HG02981 (cell line): ENCODE measurements at regions not wholly inside any gene's neighbourhood (a gene's known extent, or its start where the extent isn't known, plus 50 kb on each side); places are given as distances from the start of the nearest gene placed in this dataset.

Experiments used
- ATAC-seq: cut with Tn5 transposase; IDR thresholded peaks from one replicate; pipeline ENCODE4 v1.9.1; 2021; ENCODE audit warnings: mild to moderate bottlenecking, moderate library complexity; ENCODE audit not compliant: unreplicated experiment

- no peak for ATAC-seq
Observed at GRCh38 chr15:55031727-55032126, 165.0 kb downstream of the RSL24D1 start.

GRCh38 chr15:55026381-55026780 is 170.4 kb downstream of the RSL24D1 start:
- ATAC-seq: no peak

- no peak for ATAC-seq
Observed at GRCh38 chr15:55017635-55018034, 179.1 kb downstream of the RSL24D1 start.

GRCh38 chr15:55016225-55016624 is 180.5 kb downstream of the RSL24D1 start:
- ATAC-seq: no peak

- no peak for ATAC-seq
Observed at GRCh38 chr15:55015093-55015445, 181.7 kb downstream of the RSL24D1 start.

GRCh38 chr15:55014391-55015092 is 182.2 kb downstream of the RSL24D1 start:
- ATAC-seq: no peak

GRCh38 chr15:55008421-55008820 is 188.3 kb downstream of the RSL24D1 start:
- no peak for ATAC-seq

- no peak for ATAC-seq
Observed at GRCh38 chr15:55007561-55007960, 189.2 kb downstream of the RSL24D1 start.

GRCh38 chr15:55005679-55006078 is 191.1 kb downstream of the RSL24D1 start:
- ATAC-seq: no peak

GRCh38 chr15:55003965-55004873 is 192.5 kb downstream of the RSL24D1 start:
- ATAC-seq: no peak

GRCh38 chr15:54998661-54999060 is 198.1 kb downstream of the RSL24D1 start:
- no peak for ATAC-seq

GRCh38 chr15:54990793-54991192 is 205.9 kb downstream of the RSL24D1 start:
- no peak for ATAC-seq

- no peak for ATAC-seq
Observed at GRCh38 chr15:54987881-54988280, 208.9 kb downstream of the RSL24D1 start.

GRCh38 chr15:54979964-54980363 is 216.8 kb downstream of the RSL24D1 start:
- no peak for ATAC-seq

GRCh38 chr15:54962637-54963036 is 234.1 kb downstream of the RSL24D1 start:
- ATAC-seq: no peak

GRCh38 chr15:54960266-54960665 is 236.5 kb downstream of the RSL24D1 start:
- no peak for ATAC-seq

- ATAC-seq: no peak
Observed at GRCh38 chr15:54941417-54941816, 255.3 kb downstream of the RSL24D1 start.

GRCh38 chr15:54917312-54917711 is 279.4 kb downstream of the RSL24D1 start:
- no peak for ATAC-seq

- no peak for ATAC-seq
Observed at GRCh38 chr15:54915380-54915779, 281.4 kb downstream of the RSL24D1 start.

GRCh38 chr15:54884312-54884711 is 312.4 kb downstream of the RSL24D1 start:
- ATAC-seq: no peak

- no peak for ATAC-seq
Observed at GRCh38 chr15:54859982-54860381, 336.8 kb downstream of the RSL24D1 start.

GRCh38 chr15:54854667-54855066 is 342.1 kb downstream of the RSL24D1 start:
- no peak for ATAC-seq
